Activated CD4-positive, alpha-beta T cell treated with anti-CD3 and anti-CD28 coated beads for 36 hours (primary cell): ENCODE measurements at regions not wholly inside any gene's neighbourhood (a gene's known extent, or its start where the extent isn't known, plus 50 kb on each side); places are given as distances from the start of the nearest gene placed in this dataset.

ENCODE experiments used
- ATAC-seq: fragments of 200-7000 bp; cut with Tn5 transposase; one replicate; pipeline ENCODE4 v1.10.0; 2021; ENCODE audit warnings: mild to moderate bottlenecking, moderate library complexity
- CTCF ChIA-PET: fragments of 350-600 bp; sonication (Branson Sonifier 250); formaldehyde crosslinking; loops from one replicate; lab custom pipeline; 2021; ENCODE audit warnings: antibody characterized with exemption; lab: Charles Lee
- POLR2A ChIA-PET: fragments of 350-600 bp; sonication (Branson Sonifier 250); formaldehyde crosslinking; loops from one replicate; lab custom pipeline; 2021; ENCODE audit warnings: antibody characterized with exemption, inconsistent platforms; lab: Charles Lee
- DNase-seq: peaks from one replicate; pipeline ENCODE4 v3.0.0-alpha.2; 2020
- H3K27ac Mint-ChIP-seq: one replicate; pipeline ENCODE4 v1.8.0; 2021; ENCODE audit warnings: mixed read lengths
- H3K27me3 Mint-ChIP-seq: one replicate; pipeline ENCODE4 v1.8.0; 2021; ENCODE audit warnings: mixed read lengths
- H3K36me3 Mint-ChIP-seq: one replicate; pipeline ENCODE4 v1.8.0; 2021; ENCODE audit warnings: low read depth, mixed read lengths
- H3K4me1 Mint-ChIP-seq: one replicate; pipeline ENCODE4 v1.8.0; 2021; ENCODE audit warnings: mixed read lengths
- H3K4me3 Mint-ChIP-seq: one replicate; pipeline ENCODE4 v1.8.0; 2021; ENCODE audit warnings: mild to moderate bottlenecking, moderate library complexity, mixed read lengths
- H3K9me3 Mint-ChIP-seq: one replicate; pipeline ENCODE4 v1.8.0; 2021; ENCODE audit warnings: low read depth, mixed read lengths
- intact Hi-C, 2 experiments: fragments of 100-400 bp; cut with DNase I in 1 of 2; cut with micrococcal nuclease in 1 of 2; formaldehyde crosslinking; loops; one replicate each; pipeline versions ENCODE4 v1.14.2 to v1.15.1; 2022 to 2024; cut with DNase I, micrococcal nuclease

DNA sequence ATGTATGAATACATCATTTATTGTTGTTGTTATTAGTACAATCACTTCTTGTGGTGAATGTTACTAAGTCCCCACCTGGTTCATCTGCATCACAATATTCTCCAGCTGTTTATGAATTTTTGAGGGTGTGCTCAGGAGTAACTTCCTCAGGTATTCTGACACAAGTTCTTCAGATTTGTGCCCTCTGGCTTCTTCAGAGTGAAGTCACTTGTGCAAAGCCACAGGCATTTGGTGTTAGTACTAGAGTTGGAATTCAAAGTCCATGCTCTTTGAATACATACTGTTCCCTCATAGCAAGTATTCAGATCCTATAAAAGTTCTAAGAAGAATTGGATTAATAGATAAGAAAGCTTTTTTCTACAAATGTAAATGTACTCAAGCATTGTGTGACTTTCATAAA lies 150.3 kb upstream of the AVPR1A start:
- peaks cover 2% of the 10 kb centered on the region for H3K4me1 Mint-ChIP-seq
- POLR2A ChIA-PET: no interaction called here
- CTCF ChIA-PET: no interaction called here
- intact Hi-C loops: no loop called here
- H3K27me3 Mint-ChIP-seq: no peaks in the 10 kb centered on the region
- H3K27ac Mint-ChIP-seq: no peak overlapping the region
- no peak for DNase-seq
- ATAC-seq: no peak
- H3K4me3 Mint-ChIP-seq: no peak overlapping the region
- no peaks in the 10 kb centered on the region for H3K9me3 Mint-ChIP-seq
- H3K36me3 Mint-ChIP-seq: no peaks in the 10 kb centered on the region

DNA sequence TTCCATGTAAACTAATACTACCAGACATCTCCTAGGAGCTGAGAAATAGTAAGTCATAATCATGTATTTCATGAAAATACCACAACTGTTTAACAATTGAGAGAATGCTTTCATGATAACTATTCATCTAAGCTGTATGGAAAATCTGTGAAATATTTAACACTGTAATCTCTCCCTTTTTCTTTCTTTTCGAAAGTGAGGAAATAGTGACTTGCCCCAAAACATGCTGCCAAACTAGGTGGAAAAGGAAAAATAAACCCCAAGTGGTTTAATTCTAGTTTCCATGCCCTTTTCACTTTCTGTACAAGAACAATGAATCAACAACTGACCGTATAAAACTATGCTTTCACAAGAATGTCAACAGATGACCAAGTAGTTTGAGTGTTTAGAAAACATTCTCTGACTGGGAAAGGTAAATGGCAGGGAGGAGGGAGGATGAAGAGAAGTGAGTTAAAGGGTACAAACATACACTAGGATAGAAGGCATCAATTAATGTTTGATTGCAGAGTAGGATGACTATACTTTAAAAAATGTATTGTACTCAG lies 147.5 kb upstream of the AVPR1A start:
- ATAC-seq: no peak
- Mint-ChIP-seq H3K4me3 (no peak overlapping the region), H3K36me3 (no peaks in the 10 kb centered on the region), H3K27me3 (no peaks in the 10 kb centered on the region), H3K9me3 (no peaks in the 10 kb centered on the region), H3K4me1 (peaks cover 2% of the 10 kb centered on the region), H3K27ac (no peak overlapping the region)
- intact Hi-C loops: no loop called here
- ChIA-PET CTCF (no interaction called here), POLR2A (no interaction called here)
- DNase-seq: no peak

DNA sequence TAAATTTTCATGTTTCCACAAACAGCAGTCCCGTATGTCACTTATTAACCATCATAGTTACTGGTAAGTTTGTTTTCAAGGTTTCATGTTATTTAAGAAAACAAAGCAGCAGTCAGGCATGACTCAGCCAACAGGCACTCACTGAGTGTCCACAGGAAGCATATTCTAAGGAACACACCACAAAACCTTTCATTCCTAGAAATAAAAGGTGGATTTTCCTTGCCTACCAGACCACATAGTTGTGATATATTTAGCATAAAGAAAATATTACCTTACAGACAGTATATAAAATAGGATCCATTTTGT lies 143.3 kb upstream of the AVPR1A start:
- no peaks in the 10 kb centered on the region for H3K27me3 Mint-ChIP-seq
- CTCF ChIA-PET: no interaction called here

DNA sequence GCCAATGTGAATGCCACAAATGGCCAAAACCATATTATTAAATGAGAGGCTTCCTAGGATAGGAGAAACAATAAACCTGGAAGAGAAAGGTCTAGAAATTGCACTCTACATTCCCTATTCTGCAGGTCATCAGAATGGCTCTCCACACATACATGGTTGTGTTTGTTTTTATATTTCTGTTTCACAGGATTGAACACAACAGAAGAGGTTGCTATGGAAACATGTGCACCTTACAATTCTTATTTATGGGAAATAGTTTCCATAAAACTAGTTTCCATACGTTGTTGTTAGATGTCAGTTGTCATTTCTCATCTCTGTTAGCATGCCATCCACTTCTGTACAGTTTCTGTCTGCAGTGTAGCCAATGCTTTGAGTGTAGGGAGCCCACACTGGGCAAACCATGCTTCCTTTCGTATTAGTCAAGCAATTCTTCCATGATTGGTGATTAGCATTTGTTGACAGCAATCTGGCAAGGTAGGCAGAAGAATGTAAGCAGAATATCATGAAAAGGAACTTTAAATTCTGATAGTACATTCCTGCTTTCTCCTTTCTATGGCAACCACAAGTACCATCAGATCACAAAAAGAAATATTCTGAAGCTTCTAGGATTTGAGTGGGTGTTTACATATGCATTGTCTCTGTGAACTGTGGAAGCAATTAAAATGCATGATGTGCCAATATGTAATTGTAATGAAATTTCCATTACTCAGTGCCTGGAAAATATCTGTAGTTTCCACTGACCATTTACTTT lies 141.6 kb upstream of the AVPR1A start:
- H3K9me3 Mint-ChIP-seq: no peaks in the 10 kb centered on the region
- no peak for ATAC-seq
- CTCF ChIA-PET: no interaction called here
- POLR2A ChIA-PET: no interaction called here
- intact Hi-C loops: no loop called here
- no peaks in the 10 kb centered on the region for H3K27me3 Mint-ChIP-seq
- no peak overlapping the region for H3K4me3 Mint-ChIP-seq
- H3K36me3 Mint-ChIP-seq: no peaks in the 10 kb centered on the region
- no peaks in the 10 kb centered on the region for H3K4me1 Mint-ChIP-seq
- no peak overlapping the region for H3K27ac Mint-ChIP-seq
- DNase-seq: no peak

More for the DNA sequence above, 143.3 kb upstream of the AVPR1A start:
- H3K36me3 Mint-ChIP-seq: no peaks in the 10 kb centered on the region
- H3K27ac Mint-ChIP-seq: no peak overlapping the region
- intact Hi-C loops: no loop called here
- ATAC-seq (no peak), DNase-seq (no peak)
- POLR2A ChIA-PET: no interaction called here
- no peak overlapping the region for H3K4me3 Mint-ChIP-seq
- no peaks in the 10 kb centered on the region for H3K9me3 Mint-ChIP-seq
- H3K4me1 Mint-ChIP-seq: no peaks in the 10 kb centered on the region

DNA sequence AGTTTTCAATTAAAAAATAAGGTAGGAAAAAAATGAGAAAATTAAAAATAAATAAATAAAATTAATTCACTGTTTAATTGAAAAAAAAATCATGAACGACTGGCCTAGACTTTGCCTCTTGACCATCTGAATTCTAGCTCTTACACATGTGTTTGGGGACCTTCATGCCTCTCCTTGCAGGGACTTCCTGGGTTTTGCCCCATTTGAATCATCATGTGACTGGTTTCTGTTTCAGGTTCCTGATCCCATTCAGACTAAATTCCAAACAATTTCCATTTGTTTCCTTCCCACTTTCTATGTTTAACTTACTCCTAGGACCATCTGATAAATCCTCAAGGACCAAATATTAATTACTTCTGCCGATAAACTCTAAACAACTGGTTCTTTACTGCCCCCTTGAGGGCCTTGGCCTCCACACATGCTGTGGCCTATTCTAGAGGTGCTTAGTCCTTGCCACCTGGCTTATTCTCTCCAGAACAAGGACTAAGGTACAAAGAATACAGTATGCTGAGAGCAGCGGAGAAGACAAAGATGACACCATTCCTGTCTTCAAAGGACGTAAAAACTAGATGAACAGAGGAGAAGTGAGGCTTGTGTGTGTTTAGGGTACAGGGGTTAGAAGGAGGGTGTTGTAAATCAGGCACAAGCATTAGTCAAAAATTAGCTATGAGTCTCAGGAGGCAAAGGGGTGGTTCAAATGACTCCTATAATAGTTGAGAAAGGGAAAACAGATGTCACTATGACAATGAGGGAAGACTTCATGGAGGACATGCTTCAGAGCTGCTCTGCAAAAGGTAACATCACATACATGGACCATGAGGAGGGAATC lies 125.8 kb upstream of the AVPR1A start:
- intact Hi-C loops: loop anchor here in 1 of 2 experiments (1.0 kb wide), 1 partner anchor 173 kb away; no protein-coding TSS in a partner anchor
- ATAC-seq (no peak), DNase-seq (peak; percentile 38)
- H3K27ac Mint-ChIP-seq: no peak overlapping the region
- H3K4me1 Mint-ChIP-seq: no peaks in the 10 kb centered on the region
- H3K36me3 Mint-ChIP-seq: no peaks in the 10 kb centered on the region
- peaks cover 2% of the 10 kb centered on the region for H3K9me3 Mint-ChIP-seq
- H3K4me3 Mint-ChIP-seq: no peak overlapping the region
- no peaks in the 10 kb centered on the region for H3K27me3 Mint-ChIP-seq
- ChIA-PET CTCF (no interaction called here), POLR2A (no interaction called here)

DNA sequence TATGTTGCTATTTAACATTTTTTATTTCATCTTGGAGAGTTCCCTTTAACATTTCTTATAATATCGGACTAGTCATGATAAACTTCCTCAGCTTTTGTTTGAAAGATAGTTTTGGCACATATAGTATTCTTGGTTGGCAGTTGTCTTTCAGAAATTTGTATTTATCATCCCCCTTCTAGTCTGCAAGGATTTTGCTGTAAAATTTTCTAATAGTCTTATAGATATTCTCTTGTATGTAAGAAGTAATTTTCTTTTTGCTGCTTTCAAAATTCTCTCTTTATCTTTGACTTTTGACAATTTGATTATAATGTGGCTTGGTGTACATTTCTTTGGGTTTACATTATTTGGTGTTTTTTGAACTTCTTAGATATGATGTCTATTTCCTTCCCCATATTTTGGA lies 116.0 kb upstream of the AVPR1A start:
- ChIA-PET POLR2A (no interaction called here), CTCF (no interaction called here)
- no peaks in the 10 kb centered on the region for H3K36me3 Mint-ChIP-seq
- no peak for ATAC-seq
- no peak for DNase-seq
- H3K4me1 Mint-ChIP-seq: no peaks in the 10 kb centered on the region
- H3K27me3 Mint-ChIP-seq: no peaks in the 10 kb centered on the region
- H3K27ac Mint-ChIP-seq: no peak overlapping the region
- H3K4me3 Mint-ChIP-seq: no peak overlapping the region
- H3K9me3 Mint-ChIP-seq: peaks cover 19% of the 10 kb centered on the region
- intact Hi-C loops: no loop called here

DNA sequence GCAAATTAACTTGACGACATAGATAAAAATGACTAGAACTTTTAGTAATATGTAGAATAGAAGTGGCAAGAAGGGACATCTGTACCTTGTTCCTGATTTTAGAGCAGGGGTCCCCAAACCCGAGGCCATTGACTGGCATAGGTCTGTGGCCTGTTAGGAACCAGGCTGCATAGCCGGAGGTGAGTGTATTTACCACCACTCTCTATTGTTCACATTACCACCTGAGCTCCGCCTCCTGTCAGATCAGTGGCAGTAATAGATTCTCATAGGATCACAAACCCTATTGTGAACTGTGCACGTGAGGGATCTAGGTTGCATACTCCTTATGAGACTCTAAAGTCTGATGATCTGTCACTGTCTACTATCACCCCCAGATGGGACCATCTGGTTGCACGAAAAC lies 113.6 kb upstream of the AVPR1A start:
- Mint-ChIP-seq H3K4me1 (no peaks in the 10 kb centered on the region), H3K27ac (no peak overlapping the region), H3K4me3 (no peak overlapping the region), H3K36me3 (no peaks in the 10 kb centered on the region), H3K9me3 (peaks cover 19% of the 10 kb centered on the region), H3K27me3 (no peaks in the 10 kb centered on the region)
- ChIA-PET POLR2A (no interaction called here), CTCF (no interaction called here)
- intact Hi-C loops: no loop called here
- DNase-seq (no peak), ATAC-seq (no peak)

DNA sequence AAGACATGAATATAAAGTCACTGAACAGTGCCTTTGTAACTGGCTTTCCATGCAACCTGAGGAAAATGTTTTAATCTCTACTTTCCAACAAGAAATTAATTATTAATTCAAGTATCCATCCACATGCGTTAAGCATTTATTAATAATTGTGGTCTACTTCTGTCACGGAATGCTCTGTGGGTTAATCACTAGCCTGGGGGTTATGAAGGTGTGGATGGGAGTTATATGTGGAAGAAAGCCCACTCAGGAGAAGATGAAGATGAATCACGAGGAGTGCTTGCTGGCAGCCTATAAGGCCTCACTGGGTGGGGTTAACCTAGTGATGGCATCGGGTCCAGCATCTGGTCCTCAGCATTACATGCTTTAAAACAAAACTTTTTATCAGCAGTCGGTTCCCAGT lies 99.5 kb upstream of the AVPR1A start:
- no peaks in the 10 kb centered on the region for H3K27me3 Mint-ChIP-seq
- intact Hi-C loops: no loop called here
- no peak overlapping the region for H3K4me3 Mint-ChIP-seq
- ChIA-PET POLR2A (no interaction called here), CTCF (no interaction called here)
- peaks cover 1% of the 10 kb centered on the region for H3K9me3 Mint-ChIP-seq
- no peak overlapping the region for H3K27ac Mint-ChIP-seq
- no peaks in the 10 kb centered on the region for H3K36me3 Mint-ChIP-seq
- DNase-seq: no peak
- no peaks in the 10 kb centered on the region for H3K4me1 Mint-ChIP-seq
- ATAC-seq: no peak

DNA sequence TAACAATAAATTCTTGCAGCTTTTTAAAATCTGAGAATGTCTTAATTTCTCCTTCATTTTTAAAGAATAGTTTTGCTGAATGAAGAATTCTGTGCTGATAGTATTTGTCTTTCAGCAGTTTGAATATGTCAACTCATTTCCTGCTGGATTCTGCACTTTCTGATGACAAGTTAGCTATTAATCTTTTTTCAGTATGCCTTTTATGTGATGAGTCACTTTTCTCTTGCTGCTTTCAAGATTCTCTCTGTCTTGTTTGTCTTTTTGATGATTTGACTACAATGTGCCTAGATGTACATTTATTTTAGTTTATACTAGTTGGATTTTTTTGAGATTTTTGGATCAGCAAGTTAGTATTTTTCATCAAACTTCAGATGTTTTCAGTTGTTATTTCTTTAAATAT lies 87.9 kb upstream of the AVPR1A start:
- POLR2A ChIA-PET: no interaction called here
- no peak for ATAC-seq
- H3K27ac Mint-ChIP-seq: no peak overlapping the region

DNA sequence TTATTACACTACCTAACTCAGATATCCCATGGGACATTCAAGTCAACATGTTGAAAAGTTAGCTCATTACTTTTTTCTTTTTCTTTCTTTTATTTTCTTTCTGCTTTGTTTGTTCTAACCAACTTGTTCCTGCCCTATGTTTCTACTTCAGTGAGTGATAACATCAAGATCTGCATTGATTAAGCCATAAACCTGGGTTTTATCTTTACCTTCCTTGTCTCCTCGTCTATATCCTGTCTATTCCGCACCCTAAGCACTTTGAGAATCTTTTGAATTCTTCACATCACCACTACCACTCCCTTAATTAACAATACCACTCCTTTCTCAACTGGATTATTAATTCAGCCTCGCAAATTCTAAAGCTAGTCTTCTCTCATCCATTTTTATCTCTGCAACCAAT lies 81.9 kb upstream of the AVPR1A start:
- Mint-ChIP-seq H3K27me3 (no peaks in the 10 kb centered on the region), H3K36me3 (no peaks in the 10 kb centered on the region), H3K4me1 (no peaks in the 10 kb centered on the region), H3K4me3 (no peak overlapping the region), H3K27ac (no peak overlapping the region), H3K9me3 (no peaks in the 10 kb centered on the region)
- ATAC-seq (no peak), DNase-seq (no peak)
- intact Hi-C loops: no loop called here
- ChIA-PET CTCF (interaction anchor here (0.6 kb wide), 1 partner anchor 50 kb away, joined by 3 read pairs; no protein-coding TSS in a partner anchor), POLR2A (no interaction called here)

More for the DNA sequence above, 87.9 kb upstream of the AVPR1A start:
- CTCF ChIA-PET: no interaction called here
- Mint-ChIP-seq H3K4me3 (no peak overlapping the region), H3K9me3 (peaks cover 9% of the 10 kb centered on the region), H3K36me3 (no peaks in the 10 kb centered on the region), H3K4me1 (no peaks in the 10 kb centered on the region), H3K27me3 (no peaks in the 10 kb centered on the region)
- intact Hi-C loops: no loop called here
- DNase-seq: no peak

DNA sequence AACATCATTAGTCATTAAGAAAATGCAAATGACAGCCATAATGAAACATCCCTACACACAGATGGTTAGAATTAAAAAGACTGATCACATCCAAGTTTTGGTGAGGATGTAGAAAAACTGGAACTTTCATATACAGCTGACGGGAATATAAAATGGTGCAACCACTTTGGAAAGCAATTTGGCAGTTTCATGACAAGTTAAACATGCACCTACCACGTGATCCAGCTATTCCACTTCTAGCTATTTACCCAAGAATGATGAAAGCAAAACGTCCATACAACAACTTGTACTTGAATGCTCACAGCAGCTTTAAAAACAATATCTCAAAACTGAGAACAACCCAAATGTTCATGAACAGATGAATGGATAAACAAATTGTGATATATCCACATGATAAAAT lies 77.9 kb upstream of the AVPR1A start:
- H3K36me3 Mint-ChIP-seq: no peaks in the 10 kb centered on the region
- H3K4me1 Mint-ChIP-seq: no peaks in the 10 kb centered on the region
- no peak overlapping the region for H3K27ac Mint-ChIP-seq
- CTCF ChIA-PET: no interaction called here
- no peaks in the 10 kb centered on the region for H3K9me3 Mint-ChIP-seq
- H3K4me3 Mint-ChIP-seq: no peak overlapping the region
- intact Hi-C loops: no loop called here
- no peaks in the 10 kb centered on the region for H3K27me3 Mint-ChIP-seq
- ATAC-seq (no peak), DNase-seq (no peak)
- POLR2A ChIA-PET: no interaction called here
